ENCODE measurements at regions not wholly inside any gene's neighbourhood (a gene's known extent, or its start where the extent isn't known, plus 50 kb on each side); places are given as distances from the start of the nearest gene placed in this dataset.
A peak's percentile ranks its signal among the peaks of the same experiment; 100 is the strongest.

DNA sequence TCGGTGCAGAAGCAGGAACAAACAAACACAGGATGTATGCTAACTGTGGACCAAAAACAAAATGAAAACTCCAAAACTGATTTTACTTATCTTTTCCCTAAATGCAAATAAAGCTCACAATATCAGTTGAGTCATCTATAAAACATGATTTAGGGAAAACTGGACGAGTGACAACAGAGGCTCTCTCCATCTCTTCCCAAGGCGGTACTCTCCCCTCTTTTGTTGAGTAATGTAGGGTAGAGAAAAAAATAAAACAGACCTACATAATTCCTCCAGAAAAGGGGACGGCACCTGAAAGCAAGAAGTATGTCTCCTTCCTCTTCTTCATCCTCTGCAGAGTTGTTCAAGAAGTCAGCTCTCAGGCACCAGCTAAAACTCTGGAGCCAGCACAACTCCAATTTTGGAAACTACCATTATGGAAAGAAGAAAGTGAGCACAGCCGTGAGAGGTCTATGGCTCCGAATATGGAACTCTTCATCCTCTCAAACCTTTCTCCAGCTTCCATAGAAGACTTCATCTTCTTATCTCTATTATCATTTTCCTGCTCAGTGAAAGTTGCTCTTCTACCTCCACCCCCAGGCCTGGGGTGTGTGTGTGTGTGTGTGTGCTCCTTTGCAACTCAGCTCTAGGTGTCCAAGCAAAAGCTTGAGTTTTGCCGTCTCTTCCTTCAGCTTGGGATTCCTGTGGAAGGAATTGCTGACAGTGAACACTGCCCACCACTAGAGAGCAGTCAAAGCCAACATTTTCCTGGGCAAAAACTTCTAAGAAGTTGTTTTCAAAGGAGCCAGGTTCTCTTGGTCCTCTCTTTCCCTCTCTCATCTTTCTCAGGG lies 155.4 kb downstream of the DIO2 start:
- ChIA-PET CTCF (interaction anchor here (0.6 to 5.1 kb wide), 57 partner anchors 10 to 1153 kb away, joined by 3 to 52 read pairs (median 3); no protein-coding TSS in a partner anchor), POLR2A (interaction anchor here (0.8 to 1.1 kb wide), 3 partner anchors 14 to 531 kb away, joined by 3 read pairs; no protein-coding TSS in a partner anchor)
- Mint-ChIP-seq H3K9me3 (ENCODE audit: unreplicated experiment) (no peaks in the 10 kb centered on the region), H3K27me3 (ENCODE audit: insufficient read depth, unreplicated experiment) (no peaks in the 10 kb centered on the region), H3K36me3 (ENCODE audit: insufficient read depth, unreplicated experiment) (no peaks in the 10 kb centered on the region), H3K4me3 (ENCODE audit: unreplicated experiment) (no peak overlapping the region), H3K27ac (ENCODE audit: low read depth, unreplicated experiment) (no peak overlapping the region), H3K4me1 (ENCODE audit: insufficient read depth, unreplicated experiment) (peaks cover 5% of the 10 kb centered on the region)
- BruUV-seq (replicated peaks) = no TSS peak
- DNase-seq (ENCODE audit: unreplicated experiment) = peak; percentile 64
- TF ChIP-seq, protein P1, sequence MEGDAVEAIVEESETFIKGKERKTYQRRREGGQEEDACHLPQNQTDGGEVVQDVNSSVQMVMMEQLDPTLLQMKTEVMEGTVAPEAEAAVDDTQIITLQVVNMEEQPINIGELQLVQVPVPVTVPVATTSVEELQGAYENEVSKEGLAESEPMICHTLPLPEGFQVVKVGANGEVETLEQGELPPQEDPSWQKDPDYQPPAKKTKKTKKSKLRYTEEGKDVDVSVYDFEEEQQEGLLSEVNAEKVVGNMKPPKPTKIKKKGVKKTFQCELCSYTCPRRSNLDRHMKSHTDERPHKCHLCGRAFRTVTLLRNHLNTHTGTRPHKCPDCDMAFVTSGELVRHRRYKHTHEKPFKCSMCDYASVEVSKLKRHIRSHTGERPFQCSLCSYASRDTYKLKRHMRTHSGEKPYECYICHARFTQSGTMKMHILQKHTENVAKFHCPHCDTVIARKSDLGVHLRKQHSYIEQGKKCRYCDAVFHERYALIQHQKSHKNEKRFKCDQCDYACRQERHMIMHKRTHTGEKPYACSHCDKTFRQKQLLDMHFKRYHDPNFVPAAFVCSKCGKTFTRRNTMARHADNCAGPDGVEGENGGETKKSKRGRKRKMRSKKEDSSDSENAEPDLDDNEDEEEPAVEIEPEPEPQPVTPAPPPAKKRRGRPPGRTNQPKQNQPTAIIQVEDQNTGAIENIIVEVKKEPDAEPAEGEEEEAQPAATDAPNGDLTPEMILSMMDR (IDR thresholded peaks at IDR 0.05; ENCODE audit: unreplicated experiment) = peak; percentile 82
- intact Hi-C loops (cut with micrococcal nuclease) = loop anchor here (1.0 to 10.0 kb wide), 6 partner anchors 157 to 1409 kb away; no protein-coding TSS in a partner anchor

DNA sequence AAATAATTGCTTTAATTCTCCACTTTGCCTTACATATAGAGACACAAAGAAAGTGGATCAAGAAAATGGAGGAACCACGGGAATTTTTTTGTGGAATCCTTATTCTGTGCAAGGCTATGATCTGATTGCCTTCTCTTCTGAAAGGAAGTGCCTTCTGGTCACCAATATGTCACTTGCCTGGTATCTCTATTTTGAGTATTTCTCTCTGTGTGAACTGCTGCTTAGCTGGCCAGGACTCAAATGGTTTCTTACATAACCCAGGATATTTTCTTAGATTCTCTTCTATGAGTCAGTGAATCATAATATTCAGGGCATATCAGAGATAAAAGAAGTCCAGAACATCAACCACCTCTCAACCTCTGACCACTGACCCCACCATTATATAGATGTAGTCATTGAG lies 156.1 kb downstream of the DIO2 start:
- BruUV-seq (replicated peaks) = no TSS peak
- CTCF ChIA-PET = interaction anchor here (0.7 to 5.1 kb wide), 31 partner anchors 20 to 1125 kb away, joined by 3 to 52 read pairs (median 3); no protein-coding TSS in a partner anchor
- TF ChIP-seq, protein P1 (IDR thresholded peaks at IDR 0.05; ENCODE audit: unreplicated experiment) = no peak
- no peaks in the 10 kb centered on the region for H3K27me3 Mint-ChIP-seq (ENCODE audit: insufficient read depth, unreplicated experiment)
- POLR2A ChIA-PET = interaction anchor here (0.6 to 1.1 kb wide), 2 partner anchors 530 to 885 kb away, joined by 3 read pairs; no protein-coding TSS in a partner anchor
- no peak overlapping the region for H3K27ac Mint-ChIP-seq (ENCODE audit: low read depth, unreplicated experiment)
- peaks cover 5% of the 10 kb centered on the region for H3K4me1 Mint-ChIP-seq (ENCODE audit: insufficient read depth, unreplicated experiment)
- no peaks in the 10 kb centered on the region for H3K36me3 Mint-ChIP-seq (ENCODE audit: insufficient read depth, unreplicated experiment)
- intact Hi-C loops (cut with micrococcal nuclease) = loop anchor here (10.0 kb wide), 1 partner anchor 1410 kb away; no protein-coding TSS in a partner anchor
- no peaks in the 10 kb centered on the region for H3K9me3 Mint-ChIP-seq (ENCODE audit: unreplicated experiment)
- DNase-seq (ENCODE audit: unreplicated experiment) = no peak
- H3K4me3 Mint-ChIP-seq (ENCODE audit: unreplicated experiment) = no peak overlapping the region

DNA sequence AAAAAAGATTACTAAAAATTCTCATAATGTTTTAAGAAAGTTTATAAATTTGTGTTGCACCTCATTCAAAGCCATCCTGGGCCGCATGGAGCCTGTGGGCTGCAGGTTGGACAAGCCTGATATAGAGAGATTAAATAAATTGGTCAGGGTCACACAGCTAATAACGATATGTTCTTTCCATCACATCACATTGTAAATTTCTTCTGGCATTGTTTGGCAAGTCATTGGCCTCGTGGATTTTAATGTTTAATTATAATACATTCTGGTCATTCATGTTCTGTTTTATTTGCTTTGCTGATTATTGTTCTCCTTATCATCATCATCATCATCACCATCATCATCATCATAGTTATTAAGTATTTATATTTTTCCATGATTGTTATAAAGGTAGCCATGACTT lies 157.3 kb downstream of the DIO2 start:
- intact Hi-C loops (cut with micrococcal nuclease) = loop anchor here (10.0 kb wide), 1 partner anchor 1411 kb away; no protein-coding TSS in a partner anchor
- no peak overlapping the region for H3K27ac Mint-ChIP-seq (ENCODE audit: low read depth, unreplicated experiment)
- TF ChIP-seq, protein P1 (IDR thresholded peaks at IDR 0.05; ENCODE audit: unreplicated experiment) = no peak
- H3K9me3 Mint-ChIP-seq (ENCODE audit: unreplicated experiment) = no peaks in the 10 kb centered on the region
- H3K27me3 Mint-ChIP-seq (ENCODE audit: insufficient read depth, unreplicated experiment) = no peaks in the 10 kb centered on the region
- ChIA-PET POLR2A (interaction anchor here (0.8 kb wide), 1 partner anchor 787 kb away, joined by 3 read pairs; no protein-coding TSS in a partner anchor), CTCF (interaction anchor here (0.6 to 5.1 kb wide), 8 partner anchors 15 to 810 kb away, joined by 3 to 52 read pairs (median 17); no protein-coding TSS in a partner anchor)
- no peak overlapping the region for H3K4me3 Mint-ChIP-seq (ENCODE audit: unreplicated experiment)
- H3K4me1 Mint-ChIP-seq (ENCODE audit: insufficient read depth, unreplicated experiment) = peaks cover 5% of the 10 kb centered on the region
- no peak for DNase-seq (ENCODE audit: unreplicated experiment)
- BruUV-seq (replicated peaks) = no TSS peak
- H3K36me3 Mint-ChIP-seq (ENCODE audit: insufficient read depth, unreplicated experiment) = no peaks in the 10 kb centered on the region

- ChIA-PET POLR2A (no interaction called here), CTCF (interaction anchor here (0.6 to 1.0 kb wide), 4 partner anchors 164 to 1213 kb away, joined by 3 to 4 read pairs (median 3); no protein-coding TSS in a partner anchor)
- DNase-seq (ENCODE audit: unreplicated experiment) = no peak
- BruUV-seq (replicated peaks) = no TSS peak
- no peak overlapping the region for H3K27ac Mint-ChIP-seq (ENCODE audit: low read depth, unreplicated experiment)
- intact Hi-C loops (cut with micrococcal nuclease) = no loop called here
- TF ChIP-seq, protein P1 (IDR thresholded peaks at IDR 0.05; ENCODE audit: unreplicated experiment) = no peak
- H3K36me3 Mint-ChIP-seq (ENCODE audit: insufficient read depth, unreplicated experiment) = no peaks in the 10 kb centered on the region
- no peaks in the 10 kb centered on the region for H3K9me3 Mint-ChIP-seq (ENCODE audit: unreplicated experiment)
- no peaks in the 10 kb centered on the region for H3K4me1 Mint-ChIP-seq (ENCODE audit: insufficient read depth, unreplicated experiment)
- H3K4me3 Mint-ChIP-seq (ENCODE audit: unreplicated experiment) = no peak overlapping the region
- H3K27me3 Mint-ChIP-seq (ENCODE audit: insufficient read depth, unreplicated experiment) = no peaks in the 10 kb centered on the region
Measured at GRCh38 chr14:80049055-80049454, 162.2 kb downstream of the DIO2 start.

All from MCF 10A (cell line).